Erythroblast (primary cell): ENCODE measurements at regions not wholly inside any gene's neighbourhood (a gene's known extent, or its start where the extent isn't known, plus 50 kb on each side); places are given as distances from the start of the nearest gene placed in this dataset.

ENCODE experiments used
- GATA1 ChIP-seq: IDR thresholded peaks from 2 replicates; pipeline ENCODE4 v1.6.1; 2011; ENCODE audit warnings: low read depth, mild to moderate bottlenecking, control low read depth, low read length, moderate library complexity
- POLR2A ChIP-seq: IDR thresholded peaks from 2 replicates; pipeline ENCODE4 v1.6.1; 2011; ENCODE audit warnings: mild to moderate bottlenecking, low read length

DNA sequence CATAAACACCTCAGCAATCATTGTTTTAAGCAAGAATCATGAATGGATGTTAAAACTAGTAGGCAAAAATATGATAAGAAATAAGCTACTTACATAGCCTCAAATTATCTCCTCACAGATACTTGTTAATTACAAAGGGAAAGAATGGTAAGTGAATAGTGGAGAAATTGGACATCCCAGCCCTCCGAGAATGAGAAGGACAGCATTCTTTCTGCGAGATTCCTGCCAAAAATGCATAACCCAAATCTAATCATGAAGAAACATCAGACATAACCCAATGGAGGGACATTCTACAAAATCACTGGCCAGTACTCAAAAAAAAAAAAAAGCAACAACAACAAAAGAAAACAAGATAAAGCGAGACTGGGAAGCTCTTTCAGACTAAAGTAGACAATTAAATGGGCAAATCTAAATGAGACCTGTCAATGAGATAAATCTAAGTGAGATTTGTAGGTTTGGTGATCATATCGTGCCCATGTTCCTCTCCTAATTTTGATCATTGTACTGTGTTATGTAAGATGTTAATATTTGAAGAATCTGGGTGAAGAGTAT is 57.9 kb upstream of the GLI2 start:
- TF ChIP-seq POLR2A, result no peak
- TF ChIP-seq GATA1, result no peak
